Breast epithelium (tissue), 3 donors: ENCODE measurements at regions not wholly inside any gene's neighbourhood (a gene's known extent, or its start where the extent isn't known, plus 50 kb on each side); places are given as distances from the start of the nearest gene placed in this dataset.

Source experiments
- POLR2A ChIP-seq: fragments of 450-650 bp; IDR thresholded peaks from one replicate; pipeline ENCODE4 v1.6.1; 2016; ENCODE audit warnings: antibody characterized with exemption, mild to moderate bottlenecking, moderate library complexity
- TF ChIP-seq, protein P1 (sequence below), 3 donors: fragments of 450-650 bp; IDR thresholded peaks; one replicate each; pipeline ENCODE4 v1.5.1; 2016 to 2017; ENCODE audit warnings: antibody characterized with exemption in 3 of 3, mild to moderate bottlenecking in 3 of 3, moderate library complexity in 3 of 3

DNA sequence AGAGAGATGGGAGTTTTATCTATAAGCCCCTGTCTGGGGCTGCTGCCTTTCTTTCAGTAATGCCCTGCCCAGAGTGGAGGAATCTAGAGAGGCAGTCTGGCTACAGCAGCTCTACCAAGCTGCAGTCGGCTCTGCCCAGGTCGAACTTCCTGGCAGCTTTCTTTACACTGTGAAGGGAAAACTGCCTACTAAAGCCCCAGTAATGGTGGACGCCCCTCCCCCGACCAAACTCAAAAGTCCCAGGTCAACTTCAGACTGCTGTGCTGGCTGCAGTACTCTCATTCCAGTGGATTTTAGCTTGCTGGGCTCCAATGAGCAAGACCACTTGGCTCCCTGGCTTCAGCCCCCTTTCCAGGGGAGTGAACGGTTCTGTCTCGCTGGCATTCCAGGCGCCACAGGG is 65.9 kb upstream of the RARB start:
- TF ChIP-seq, protein P1, sequence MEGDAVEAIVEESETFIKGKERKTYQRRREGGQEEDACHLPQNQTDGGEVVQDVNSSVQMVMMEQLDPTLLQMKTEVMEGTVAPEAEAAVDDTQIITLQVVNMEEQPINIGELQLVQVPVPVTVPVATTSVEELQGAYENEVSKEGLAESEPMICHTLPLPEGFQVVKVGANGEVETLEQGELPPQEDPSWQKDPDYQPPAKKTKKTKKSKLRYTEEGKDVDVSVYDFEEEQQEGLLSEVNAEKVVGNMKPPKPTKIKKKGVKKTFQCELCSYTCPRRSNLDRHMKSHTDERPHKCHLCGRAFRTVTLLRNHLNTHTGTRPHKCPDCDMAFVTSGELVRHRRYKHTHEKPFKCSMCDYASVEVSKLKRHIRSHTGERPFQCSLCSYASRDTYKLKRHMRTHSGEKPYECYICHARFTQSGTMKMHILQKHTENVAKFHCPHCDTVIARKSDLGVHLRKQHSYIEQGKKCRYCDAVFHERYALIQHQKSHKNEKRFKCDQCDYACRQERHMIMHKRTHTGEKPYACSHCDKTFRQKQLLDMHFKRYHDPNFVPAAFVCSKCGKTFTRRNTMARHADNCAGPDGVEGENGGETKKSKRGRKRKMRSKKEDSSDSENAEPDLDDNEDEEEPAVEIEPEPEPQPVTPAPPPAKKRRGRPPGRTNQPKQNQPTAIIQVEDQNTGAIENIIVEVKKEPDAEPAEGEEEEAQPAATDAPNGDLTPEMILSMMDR (IDR thresholded peaks at IDR 0.05): no peak
- no peak for TF ChIP-seq POLR2A
